Hematopoietic multipotent progenitor cell treated with erythropoietin and hydrocortisone succinate and interleukin-3 and kit ligand, for 15 days (in vitro differentiated cells): ENCODE measurements at regions not wholly inside any gene's neighbourhood (a gene's known extent, or its start where the extent isn't known, plus 50 kb on each side); places are given as distances from the start of the nearest gene placed in this dataset.

ENCODE experiments used
- DNase-seq: peaks from one replicate; pipeline ENCODE4 v3.0.0-alpha.2; 2015; ENCODE audit warnings: low spot score

GRCh38 chr10:21090609-21091082 lies 193.5 kb upstream of the NEBL start:
- DNase-seq: no peak

DNA sequence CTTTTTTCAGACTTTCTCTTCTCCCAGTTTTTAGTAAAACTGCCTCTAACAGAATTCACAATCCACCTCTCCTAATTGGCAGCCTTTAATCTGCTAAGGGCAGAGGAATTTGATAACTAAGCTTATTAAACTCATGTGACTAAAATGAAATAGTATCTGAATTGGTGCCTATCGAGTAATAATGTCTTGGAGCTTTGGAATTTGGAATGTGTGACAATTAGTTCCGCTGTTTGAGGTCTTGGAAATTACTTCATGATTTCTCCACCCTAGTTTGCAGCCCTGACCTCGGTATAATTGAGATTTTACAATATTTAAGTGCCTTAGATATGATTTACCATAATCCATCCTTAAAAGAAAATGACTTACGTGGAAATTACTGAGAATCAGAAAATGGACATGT lies 190.4 kb upstream of the NEBL start:
- DNase-seq: no peak

DNA sequence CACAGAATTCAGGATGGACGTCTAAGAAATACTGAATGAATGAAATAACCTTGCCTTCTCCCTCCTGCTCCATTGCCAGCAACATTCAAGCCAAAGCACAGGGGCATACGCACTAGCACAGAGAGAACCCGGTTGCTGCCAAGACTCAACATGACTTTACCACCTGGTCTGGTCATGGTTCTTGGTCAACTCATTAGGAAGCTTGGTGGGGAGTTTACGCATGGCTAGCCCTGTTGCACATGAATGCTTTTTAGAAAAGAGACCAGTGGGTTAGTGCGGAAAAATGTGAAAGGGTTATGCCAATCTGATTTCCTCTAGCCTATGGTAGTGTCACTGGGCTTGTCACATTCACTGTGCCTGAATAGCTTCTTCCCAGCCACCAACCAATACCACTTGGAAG lies 187.6 kb upstream of the NEBL start:
- no peak for DNase-seq

DNA sequence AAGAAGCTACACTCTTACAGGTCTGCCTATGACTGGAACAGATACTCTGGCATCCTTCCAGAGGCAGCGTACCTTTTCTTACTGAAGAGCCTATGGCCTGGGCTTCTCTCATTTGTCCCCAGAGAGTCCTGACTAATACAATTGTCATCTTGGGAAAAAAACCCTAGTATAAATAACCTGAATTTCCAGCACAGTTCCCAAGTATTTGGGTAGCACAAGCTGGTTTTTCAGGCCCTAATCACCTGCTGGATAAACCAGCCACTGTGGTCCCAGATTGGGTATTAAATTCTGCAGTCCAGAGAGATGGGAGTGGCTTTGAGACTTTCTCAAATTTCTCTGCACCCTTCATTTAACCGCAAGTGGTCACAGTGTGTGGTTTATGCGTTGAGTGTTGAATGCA lies 186.8 kb upstream of the NEBL start:
- no peak for DNase-seq

GRCh38 chr10:21082206-21082605 lies 185.1 kb upstream of the NEBL start:
- no peak for DNase-seq

- no peak for DNase-seq
Observed at GRCh38 chr10:21080261-21080660, 183.2 kb upstream of the NEBL start.

DNA sequence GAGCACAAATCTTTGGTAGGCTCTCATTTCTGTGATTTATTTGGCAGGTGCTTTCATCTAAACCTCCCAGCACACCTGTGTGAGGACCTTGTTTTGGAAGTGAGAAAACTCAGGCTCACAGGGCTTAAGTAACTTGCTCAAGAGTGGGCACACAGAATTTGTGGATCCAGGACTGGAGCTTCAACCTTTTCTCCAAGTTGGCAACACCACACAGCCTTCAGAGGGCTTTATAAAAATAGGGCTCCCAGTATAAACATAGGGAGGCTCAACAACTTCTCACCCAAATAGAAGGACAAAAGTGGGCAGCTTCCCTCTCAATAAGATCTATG lies 182.2 kb upstream of the NEBL start:
- no peak for DNase-seq

DNA sequence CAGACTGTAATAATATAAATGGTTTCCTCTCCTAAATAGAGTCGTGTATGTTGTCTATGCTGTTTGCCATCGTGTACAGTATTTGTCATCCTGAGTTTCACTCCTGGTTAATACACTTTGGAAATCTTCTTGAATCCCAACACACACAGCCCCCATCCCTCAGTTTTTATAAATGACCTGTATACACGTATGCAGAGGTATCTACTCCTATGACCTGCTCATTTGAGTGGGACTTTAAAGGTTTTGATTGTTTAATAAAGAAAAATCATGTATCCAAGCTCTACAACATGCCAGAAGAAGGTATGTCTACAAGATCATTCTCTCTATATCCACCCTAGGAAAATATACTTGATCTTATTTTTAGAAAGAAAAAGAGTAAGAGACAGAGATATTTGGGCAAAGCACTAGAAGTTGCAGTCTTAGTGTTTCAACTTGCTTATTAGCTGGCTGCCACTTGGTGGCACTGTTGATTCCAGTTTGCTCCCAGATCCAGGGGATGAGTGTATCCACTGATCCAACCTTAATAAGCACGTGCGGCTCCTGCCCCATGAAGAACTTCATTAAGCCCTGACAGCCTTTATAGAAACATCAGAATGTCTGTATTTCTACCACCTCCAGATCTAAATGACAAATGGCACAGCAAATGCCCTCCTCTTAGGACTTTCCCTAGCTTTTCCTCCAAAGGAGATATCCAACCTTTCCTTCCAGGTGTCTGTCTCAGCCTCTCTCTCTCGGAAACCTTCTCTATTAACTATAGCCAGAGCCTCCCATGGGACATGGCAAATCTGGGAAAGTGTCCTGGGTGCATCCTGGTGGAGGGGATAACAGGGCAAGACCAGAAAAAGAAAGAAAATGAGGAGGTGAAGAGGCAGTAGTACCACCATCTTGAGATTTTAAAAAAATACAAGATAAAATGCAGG lies 181.6 kb upstream of the NEBL start:
- DNase-seq: peak; percentile 20

GRCh38 chr10:21077681-21078080 lies 180.6 kb upstream of the NEBL start:
- DNase-seq: no peak

GRCh38 chr10:21076381-21076780 lies 179.3 kb upstream of the NEBL start:
- DNase-seq: no peak

DNA sequence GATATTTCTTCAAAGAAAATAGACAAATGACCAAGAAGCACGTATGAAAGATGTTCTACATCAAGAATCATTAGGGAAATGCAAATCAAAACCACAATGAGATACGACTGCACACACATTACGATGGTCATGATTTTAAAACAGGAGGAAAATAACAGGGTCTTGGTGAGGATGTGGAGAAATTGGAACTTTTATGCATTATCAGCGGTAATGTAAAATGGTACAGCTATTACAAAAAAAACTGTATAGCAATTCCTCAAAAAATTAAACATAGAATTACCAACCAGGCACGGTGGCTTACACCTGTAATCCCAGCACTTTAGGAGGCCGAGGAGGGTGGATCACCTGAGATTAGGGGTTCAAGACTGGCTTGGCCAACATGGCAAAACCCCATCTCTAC lies 178.8 kb upstream of the NEBL start:
- DNase-seq: no peak

DNA sequence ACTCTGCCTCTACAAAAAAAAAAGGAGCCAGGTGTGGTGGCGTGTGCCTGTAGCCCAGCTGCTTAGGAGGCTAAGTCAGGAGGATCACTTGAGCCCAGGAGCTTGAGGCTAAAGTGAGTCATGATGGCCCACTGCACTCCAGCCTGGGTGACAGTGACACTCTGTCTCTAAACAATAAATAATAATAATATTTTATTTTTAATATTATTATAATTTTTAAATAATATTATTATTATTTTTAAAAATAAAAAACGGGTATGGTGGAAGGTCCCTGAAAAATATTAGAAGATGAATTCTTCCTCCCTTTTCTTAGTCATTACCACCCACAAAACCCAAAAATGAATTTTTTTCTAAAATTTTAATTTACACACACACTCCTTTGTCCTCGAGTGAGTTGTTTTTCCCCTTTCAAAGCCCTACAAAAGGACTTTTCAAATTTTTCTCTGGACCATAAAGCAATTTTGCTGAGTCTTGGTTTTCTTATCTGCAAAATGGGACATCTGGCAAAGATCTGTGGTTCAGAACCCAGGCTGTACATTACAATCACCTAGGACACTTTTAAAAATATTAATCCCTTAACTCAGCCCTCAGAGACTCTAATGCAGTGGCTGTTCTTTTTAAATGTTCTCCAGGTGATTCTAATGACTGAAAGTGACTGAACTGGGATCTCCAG lies 174.0 kb upstream of the NEBL start:
- no peak for DNase-seq

DNA sequence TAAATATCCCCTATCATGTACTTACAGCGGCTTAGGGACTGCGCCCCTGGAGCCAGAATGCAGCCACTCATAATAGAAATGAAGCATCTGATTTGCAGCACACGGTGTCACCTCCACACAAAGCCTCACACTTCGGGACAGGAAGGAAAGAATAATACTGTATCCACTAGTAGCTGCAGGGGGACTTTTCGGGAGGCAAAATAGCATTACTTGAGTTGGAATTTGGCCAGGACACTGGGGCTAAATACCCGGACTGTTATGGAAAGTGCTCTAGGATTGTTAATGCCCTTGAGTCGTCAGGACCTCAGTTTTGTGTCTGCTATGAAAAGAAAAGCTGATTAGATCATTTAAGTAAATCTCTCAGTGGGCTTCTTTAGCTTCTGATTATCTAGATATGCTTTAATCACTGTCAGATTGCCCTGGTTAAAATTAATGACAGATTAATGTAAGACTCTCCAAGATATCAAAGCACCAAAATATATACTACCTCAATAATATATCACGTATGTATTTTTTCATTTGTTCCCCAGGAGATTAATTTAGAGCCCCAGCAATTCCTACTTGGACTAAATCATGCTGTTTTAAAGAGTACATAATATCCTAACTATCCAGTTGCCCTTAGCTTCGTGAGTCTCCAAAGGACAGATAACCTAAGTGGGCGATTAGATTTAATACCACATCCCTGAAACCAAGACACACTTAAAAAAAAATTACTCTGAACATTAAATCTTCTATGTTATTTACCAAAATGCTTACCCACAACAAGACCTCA lies 173.0 kb upstream of the NEBL start:
- no peak for DNase-seq

- no peak for DNase-seq
Observed at GRCh38 chr10:21069278-21069677, 172.2 kb upstream of the NEBL start.

GRCh38 chr10:21068026-21068656 lies 171.0 kb upstream of the NEBL start:
- no peak for DNase-seq

DNA sequence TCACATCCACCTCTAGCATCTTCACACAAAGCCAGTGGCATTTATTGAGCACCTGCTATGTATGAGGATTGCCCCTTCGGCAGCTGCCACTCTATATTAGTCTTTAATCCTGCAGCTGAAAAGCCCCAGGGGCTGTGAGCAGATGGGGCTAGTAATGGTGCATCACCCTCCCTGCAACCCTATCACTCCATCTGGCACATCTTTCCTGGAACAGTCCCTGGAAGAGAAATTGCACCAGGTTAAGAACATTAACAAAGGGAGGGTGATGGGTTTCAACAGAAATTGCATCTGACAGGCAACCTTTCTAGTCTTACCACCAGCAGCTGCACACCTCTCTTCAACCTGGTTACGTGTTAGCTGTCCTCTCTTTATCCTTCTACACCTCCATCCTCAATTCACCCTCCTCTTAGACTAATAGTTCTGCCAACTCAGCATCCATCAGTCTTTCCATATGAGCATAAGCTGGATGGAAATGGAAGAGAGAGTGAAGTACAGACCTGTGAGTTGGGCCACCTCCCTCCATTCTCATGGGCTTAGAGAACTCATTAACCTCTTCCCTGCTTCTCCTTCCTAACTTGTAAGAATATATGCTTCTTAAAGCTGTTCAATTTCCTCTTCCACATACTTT lies 168.6 kb upstream of the NEBL start:
- no peak for DNase-seq

DNA sequence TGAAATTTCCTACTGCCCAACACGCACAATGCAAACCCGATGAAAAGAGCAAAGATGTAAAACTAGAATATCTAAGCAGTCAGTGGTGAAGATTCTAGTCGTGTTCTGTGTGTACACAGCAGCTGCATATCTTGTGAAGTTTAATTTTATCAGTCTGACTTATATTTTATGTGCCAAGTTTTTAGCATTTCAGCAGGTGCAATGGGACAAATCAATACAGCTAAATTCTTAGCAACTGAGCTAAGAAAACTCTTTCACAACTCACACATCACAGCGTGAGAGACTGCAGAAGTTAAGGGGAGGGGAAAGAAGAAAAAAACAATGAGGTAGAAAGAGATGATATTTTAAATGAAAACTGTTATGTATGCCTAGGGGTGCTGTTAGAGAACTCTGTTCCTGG lies 164.9 kb upstream of the NEBL start:
- no peak for DNase-seq

DNA sequence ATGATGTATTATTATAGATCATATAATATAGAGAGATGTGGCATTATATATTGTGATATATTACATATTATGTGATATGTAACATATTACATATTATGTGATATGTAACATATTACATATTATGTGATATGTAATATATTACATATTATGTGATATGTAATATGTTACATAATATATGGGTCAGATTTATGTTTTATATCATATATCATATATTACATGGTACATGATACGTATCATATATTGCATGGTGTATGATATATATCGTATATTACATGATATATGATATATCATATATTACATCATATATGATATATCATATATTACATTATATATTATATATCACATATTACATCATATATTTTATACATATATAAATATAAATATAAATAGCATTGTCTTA lies 164.1 kb upstream of the NEBL start:
- no peak for DNase-seq

- DNase-seq: no peak
Observed at GRCh38 chr10:21060626-21061025, 163.5 kb upstream of the NEBL start.

DNA sequence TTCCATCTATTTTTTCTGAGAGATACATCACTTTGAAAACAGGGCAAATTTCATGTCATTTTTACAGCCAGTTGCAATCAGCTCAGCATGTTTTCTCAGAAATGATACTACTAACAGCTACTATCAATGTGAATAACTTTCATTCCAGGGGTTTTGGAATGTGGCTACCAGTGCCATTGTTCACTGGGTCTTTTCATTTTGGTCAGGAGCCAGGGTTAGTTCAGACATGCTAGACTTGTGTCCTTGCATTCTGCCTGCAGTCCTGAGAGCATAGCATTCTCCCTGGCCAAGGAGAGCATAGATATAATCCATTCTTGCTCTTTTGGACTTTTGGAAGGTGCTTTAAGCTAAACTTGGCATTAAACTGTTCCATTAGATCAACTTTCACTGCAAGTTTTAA lies 160.9 kb upstream of the NEBL start:
- DNase-seq: no peak

DNA sequence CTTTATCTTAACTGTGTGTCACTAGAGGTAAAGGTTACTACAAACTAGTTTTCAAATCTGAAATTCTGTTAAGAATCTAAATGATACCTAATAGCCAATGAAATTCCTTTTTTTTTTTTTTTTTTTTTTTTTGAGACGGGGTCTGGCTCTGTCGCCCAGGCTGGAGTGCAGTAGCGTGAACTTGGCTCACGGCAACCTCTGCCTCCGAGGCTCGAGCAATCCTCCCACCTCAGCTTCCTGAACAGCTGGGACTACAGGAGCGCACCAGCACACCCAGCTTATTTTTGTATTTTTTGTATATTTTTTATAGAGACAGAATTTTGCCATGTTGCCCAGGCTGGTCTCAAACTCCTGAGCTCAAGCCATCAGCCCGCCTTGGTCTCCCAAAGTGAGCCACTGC lies 160.3 kb upstream of the NEBL start:
- no peak for DNase-seq

DNA sequence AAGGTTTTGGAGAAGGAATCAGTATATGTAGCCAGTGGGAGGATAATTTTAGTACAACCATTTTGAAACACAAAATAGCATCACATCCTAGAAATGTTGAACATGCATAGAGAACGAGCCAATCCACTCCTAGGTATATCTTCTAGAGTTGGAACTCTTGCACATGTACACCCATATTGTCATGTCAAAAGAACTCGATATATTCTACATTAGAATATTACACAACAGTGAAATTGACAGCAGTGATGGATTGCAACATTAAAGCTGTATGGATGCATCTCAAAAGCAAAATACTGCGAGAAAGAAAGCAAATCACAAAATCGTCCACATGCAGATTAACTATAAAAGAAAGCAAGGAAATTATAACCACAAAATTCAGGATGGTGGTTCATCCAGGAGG lies 159.3 kb upstream of the NEBL start:
- no peak for DNase-seq
